ENCODE measurements at regions not wholly inside any gene's neighbourhood (a gene's known extent, or its start where the extent isn't known, plus 50 kb on each side); places are given as distances from the start of the nearest gene placed in this dataset.

DNA sequence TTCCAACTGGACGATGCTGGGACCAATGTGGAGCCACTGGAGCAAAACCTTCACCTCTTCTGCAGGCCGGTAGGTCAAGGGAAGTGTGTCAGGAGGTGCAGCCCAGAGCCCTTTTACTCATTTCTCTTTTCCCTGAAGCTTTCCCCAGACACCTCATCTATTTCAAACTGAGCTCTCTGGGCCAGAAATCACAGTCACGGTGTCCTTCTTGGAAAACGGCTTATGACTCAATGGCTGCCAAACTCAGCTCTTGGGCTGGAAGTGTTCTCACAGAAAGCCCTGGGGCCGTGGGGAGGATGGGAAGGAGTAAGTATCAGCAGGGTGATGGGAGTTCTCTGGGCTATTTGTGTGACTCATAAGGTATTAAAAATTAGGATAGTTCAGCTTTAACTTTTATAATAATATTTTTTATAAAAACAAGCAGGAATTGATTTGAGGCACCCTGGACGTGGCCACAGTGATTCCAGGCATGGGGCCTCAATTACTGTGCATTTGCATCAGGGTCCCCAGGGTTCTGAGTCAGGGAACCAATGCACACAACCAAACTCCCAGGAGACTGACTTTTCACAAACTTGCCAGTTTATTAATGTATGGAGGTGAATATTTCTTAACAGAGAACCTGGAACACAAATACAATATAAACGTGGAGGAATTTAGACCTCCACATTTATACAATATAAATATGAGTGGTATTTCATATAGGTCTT, 187.4 kb upstream of the TMEM72 start:
- no peak for ATAC-seq
- Histone ChIP-seq H3K4me1 (ENCODE audit: low read depth) (no peaks in the 10 kb centered on the region), H3K36me3 (ENCODE audit: low read depth) (no peaks in the 10 kb centered on the region), H3K9me3 (no peaks in the 10 kb centered on the region), H3K4me3 (no peak overlapping the region)
- no peak for DNase-seq
- no peak for TF ChIP-seq CTCF (IDR thresholded peaks at IDR 0.05)
- intact Hi-C loops (cut with DNase I, micrococcal nuclease): no loop called here

- no peak for TF ChIP-seq CTCF (IDR thresholded peaks at IDR 0.05)
- no peak for ATAC-seq
- Histone ChIP-seq H3K4me1 (ENCODE audit: low read depth) (no peaks in the 10 kb centered on the region), H3K36me3 (ENCODE audit: low read depth) (no peaks in the 10 kb centered on the region), H3K9me3 (no peaks in the 10 kb centered on the region), H3K4me3 (no peak overlapping the region)
- intact Hi-C loops (cut with DNase I, micrococcal nuclease): no loop called here
- DNase-seq: no peak
These were observed 186.5 kb upstream of the TMEM72 start for GRCh38 chr10:44724415-44725174.

GRCh38 chr10:44725404-44725803, 185.7 kb upstream of the TMEM72 start:
- Histone ChIP-seq H3K36me3 (ENCODE audit: low read depth) (no peaks in the 10 kb centered on the region), H3K9me3 (peaks cover 2% of the 10 kb centered on the region), H3K4me1 (ENCODE audit: low read depth) (no peaks in the 10 kb centered on the region), H3K4me3 (no peak overlapping the region)
- intact Hi-C loops (cut with DNase I, micrococcal nuclease): no loop called here
- no peak for TF ChIP-seq CTCF (IDR thresholded peaks at IDR 0.05)
- DNase-seq: no peak
- no peak for ATAC-seq

DNA sequence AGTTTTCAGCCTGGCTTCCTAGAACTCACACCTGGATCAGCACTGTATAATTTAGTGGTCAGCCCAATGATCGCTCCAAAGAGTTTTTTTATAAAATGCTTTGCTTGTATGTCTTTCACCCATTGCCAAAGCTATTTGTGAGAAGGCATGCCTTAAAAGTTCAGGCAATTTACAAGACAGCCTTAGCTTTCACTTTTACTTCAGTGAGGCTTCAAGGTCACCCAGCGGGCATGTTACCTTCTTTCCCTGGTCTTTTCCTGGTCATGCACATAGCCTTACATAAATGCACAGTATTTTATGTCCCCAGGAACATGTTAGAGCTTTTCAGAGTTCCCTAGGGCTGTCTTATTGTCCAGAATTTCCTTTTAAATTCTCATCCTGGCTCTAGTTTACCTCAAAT, 179.9 kb upstream of the TMEM72 start:
- H3K36me3 ChIP-seq (ENCODE audit: low read depth): no peaks in the 10 kb centered on the region
- DNase-seq: no peak
- no peak overlapping the region for H3K4me3 ChIP-seq
- ATAC-seq: no peak
- intact Hi-C loops (cut with DNase I, micrococcal nuclease): no loop called here
- H3K9me3 ChIP-seq: peaks cover 4% of the 10 kb centered on the region
- no peak for TF ChIP-seq CTCF (IDR thresholded peaks at IDR 0.05)
- no peaks in the 10 kb centered on the region for H3K4me1 ChIP-seq (ENCODE audit: low read depth)

GRCh38 chr10:44733501-44734488, 177.3 kb upstream of the TMEM72 start:
- H3K4me3 ChIP-seq: no peak overlapping the region
- DNase-seq: no peak
- ATAC-seq: no peak
- H3K9me3 ChIP-seq: peaks cover 4% of the 10 kb centered on the region
- H3K4me1 ChIP-seq (ENCODE audit: low read depth): no peaks in the 10 kb centered on the region
- no peaks in the 10 kb centered on the region for H3K36me3 ChIP-seq (ENCODE audit: low read depth)
- TF ChIP-seq CTCF (IDR thresholded peaks at IDR 0.05): no peak
- intact Hi-C loops (cut with DNase I, micrococcal nuclease): no loop called here

All from mucosa of descending colon (tissue), 3 donors.